Epithelial cell of proximal tubule (primary cell): ENCODE measurements at regions not wholly inside any gene's neighbourhood (a gene's known extent, or its start where the extent isn't known, plus 50 kb on each side); places are given as distances from the start of the nearest gene placed in this dataset.

Experiments used
- DNase-seq: peaks from one replicate; pipeline ENCODE4 v3.0.0-alpha.2; 2011; ENCODE audit warnings: low read depth
- H3K4me3 ChIP-seq: 2 replicates; pipeline ENCODE4 v1.5.1; 2011; ENCODE audit warnings: low read depth, mild to moderate bottlenecking, low read length
- CTCF ChIP-seq: conservative IDR thresholded peaks from 2 replicates; pipeline ENCODE4 v1.5.1; 2012; ENCODE audit warnings: low read depth, mild to moderate bottlenecking, low read length

GRCh38 chr2:100222844-100223243 lies 80.5 kb upstream of the AFF3 start:
- no peak for TF ChIP-seq CTCF
- no peak overlapping the region for H3K4me3 ChIP-seq
- DNase-seq, result no peak

GRCh38 chr2:100218552-100218951 lies 76.2 kb upstream of the AFF3 start:
- no peak overlapping the region for H3K4me3 ChIP-seq
- TF ChIP-seq CTCF, result no peak
- DNase-seq, result no peak

GRCh38 chr2:100217323-100217722 lies 74.9 kb upstream of the AFF3 start:
- TF ChIP-seq CTCF, result no peak
- no peak for DNase-seq

GRCh38 chr2:100216015-100216414 lies 73.6 kb upstream of the AFF3 start:
- no peak for TF ChIP-seq CTCF
- DNase-seq, result no peak

More at GRCh38 chr2:100217323-100217722, 74.9 kb upstream of the AFF3 start:
- no peak overlapping the region for H3K4me3 ChIP-seq

GRCh38 chr2:100215371-100215770 lies 73.0 kb upstream of the AFF3 start:
- no peak for DNase-seq
- no peak overlapping the region for H3K4me3 ChIP-seq
- no peak for TF ChIP-seq CTCF

More at GRCh38 chr2:100216015-100216414, 73.6 kb upstream of the AFF3 start:
- H3K4me3 ChIP-seq, result no peak overlapping the region

GRCh38 chr2:100214265-100214971 lies 72.0 kb upstream of the AFF3 start:
- DNase-seq, result no peak
- TF ChIP-seq CTCF, result no peak
- H3K4me3 ChIP-seq, result no peak overlapping the region

- no peak for TF ChIP-seq CTCF
- DNase-seq, result no peak
- H3K4me3 ChIP-seq, result no peak overlapping the region
Measured at GRCh38 chr2:100213595-100213994, 71.2 kb upstream of the AFF3 start.
